ENCODE measurements at regions not wholly inside any gene's neighbourhood (a gene's known extent, or its start where the extent isn't known, plus 50 kb on each side); places are given as distances from the start of the nearest gene placed in this dataset.
"Not testable (repeated sequence)": the region's sequence is repeated elsewhere in the genome, so short reads cannot be mapped to it uniquely, and the experiment has no call there.

GRCh38 chr4:79164907-79165610 lies 160.8 kb downstream of the NAA11 start:
- no peak for TF ChIP-seq CTCF (IDR thresholded peaks at IDR 0.05; ENCODE audit: insufficient read depth, low read depth, low read length)
- no peak overlapping the region for H3K4me3 ChIP-seq (ENCODE audit: low read depth, low read length)
- no peak for DNase-seq (ENCODE audit: low read depth)

GRCh38 chr4:79163981-79164490 lies 161.8 kb downstream of the NAA11 start:
- no peak for TF ChIP-seq CTCF (IDR thresholded peaks at IDR 0.05; ENCODE audit: insufficient read depth, low read depth, low read length)
- DNase-seq (ENCODE audit: low read depth): no peak
- no peak overlapping the region for H3K4me3 ChIP-seq (ENCODE audit: low read depth, low read length)

DNA sequence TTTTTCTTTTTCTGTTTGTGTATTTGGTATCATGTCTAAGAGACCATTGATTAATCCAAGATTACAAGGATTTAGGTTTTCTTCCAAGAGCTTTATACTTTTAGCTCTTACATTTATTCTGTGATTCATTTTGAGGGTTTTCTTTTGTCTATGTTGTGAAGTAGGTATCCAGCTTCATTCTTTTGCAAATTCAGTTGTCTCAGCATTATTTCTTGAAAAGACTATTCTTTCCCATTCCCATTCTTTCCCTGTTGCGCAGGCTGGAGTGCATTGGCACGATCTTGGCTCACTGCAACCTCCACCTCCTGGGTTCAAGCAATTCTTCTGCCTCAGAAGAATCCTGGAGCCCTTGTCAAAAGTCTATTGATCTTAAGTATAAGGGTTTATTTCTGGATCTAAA lies 164.9 kb downstream of the NAA11 start:
- no peak for DNase-seq (ENCODE audit: low read depth)
- no peak for TF ChIP-seq CTCF (IDR thresholded peaks at IDR 0.05; ENCODE audit: insufficient read depth, low read depth, low read length)
- H3K4me3 ChIP-seq (ENCODE audit: low read depth, low read length): no peak overlapping the region

DNA sequence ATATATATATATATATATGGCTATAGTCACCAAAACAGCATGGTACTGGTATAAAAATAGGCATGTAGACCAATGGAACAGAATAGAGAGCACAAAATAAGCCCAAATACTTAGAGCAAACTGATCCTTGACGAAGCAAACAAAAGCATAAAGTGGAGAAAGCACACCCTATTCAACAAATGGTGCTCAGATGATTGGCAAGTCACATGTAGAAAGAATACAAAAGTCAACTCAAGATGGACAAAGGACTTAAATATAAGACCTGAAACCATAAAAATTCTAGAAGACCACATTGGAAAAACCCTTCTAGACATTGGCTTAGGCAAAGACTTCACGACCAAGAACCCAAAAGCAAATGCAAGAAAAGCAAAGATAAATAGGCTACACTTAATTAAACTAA lies 167.2 kb downstream of the NAA11 start:
- DNase-seq (ENCODE audit: low read depth); H3K4me3 ChIP-seq (ENCODE audit: low read depth, low read length): not testable (repeated sequence)

DNA sequence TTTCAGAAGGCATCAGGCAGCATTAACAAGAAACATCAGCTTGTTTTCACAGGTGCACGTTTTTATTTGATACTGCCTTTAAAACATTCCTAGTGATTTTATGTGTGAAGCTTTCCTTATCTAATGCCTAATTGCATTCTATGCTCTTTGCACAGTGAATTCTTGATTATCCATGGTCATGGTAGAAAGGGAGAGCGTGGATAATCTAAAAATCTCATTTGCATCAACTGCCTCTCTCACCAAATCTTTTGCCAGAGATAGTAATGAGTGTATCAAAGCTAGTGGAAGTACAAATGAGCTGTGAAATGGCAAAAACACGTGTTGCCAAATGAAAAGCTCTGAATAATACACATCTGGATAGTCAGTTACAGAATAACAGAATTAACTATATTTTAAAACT lies 170.5 kb downstream of the NAA11 start:
- DNase-seq (ENCODE audit: low read depth): no peak
- no peak overlapping the region for H3K4me3 ChIP-seq (ENCODE audit: low read depth, low read length)
- TF ChIP-seq CTCF (IDR thresholded peaks at IDR 0.05; ENCODE audit: insufficient read depth, low read depth, low read length): no peak

DNA sequence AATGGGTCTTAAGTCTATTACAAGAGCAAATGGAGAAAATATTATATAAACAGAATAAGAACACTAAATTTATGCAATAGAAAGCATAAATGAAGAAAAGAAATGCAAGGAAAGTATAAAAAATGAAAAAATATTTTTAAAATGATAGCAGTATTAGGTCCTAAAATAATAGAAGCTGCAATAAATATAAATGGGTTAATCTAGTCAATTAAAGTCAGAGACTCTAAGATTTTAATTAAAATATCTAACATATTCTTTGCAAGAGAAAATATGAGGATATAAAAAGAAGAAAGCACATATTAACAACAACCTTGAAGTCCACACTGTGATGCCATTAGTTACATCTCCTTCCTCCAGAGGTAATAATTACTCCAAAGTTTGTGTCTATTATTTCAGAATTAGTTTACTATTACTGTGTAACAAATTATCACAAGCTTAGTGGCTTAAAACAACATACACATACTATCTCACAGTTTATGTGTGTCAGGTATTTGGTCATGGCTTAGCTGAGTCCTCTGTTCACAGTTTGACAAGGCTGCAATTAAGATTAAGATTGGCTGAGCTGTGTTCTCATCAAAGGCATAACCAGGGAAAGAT lies 174.9 kb downstream of the NAA11 start:
- DNase-seq (ENCODE audit: low read depth): no peak
- H3K4me3 ChIP-seq (ENCODE audit: low read depth, low read length): no peak overlapping the region
- no peak for TF ChIP-seq CTCF (IDR thresholded peaks at IDR 0.05; ENCODE audit: insufficient read depth, low read depth, low read length)

DNA sequence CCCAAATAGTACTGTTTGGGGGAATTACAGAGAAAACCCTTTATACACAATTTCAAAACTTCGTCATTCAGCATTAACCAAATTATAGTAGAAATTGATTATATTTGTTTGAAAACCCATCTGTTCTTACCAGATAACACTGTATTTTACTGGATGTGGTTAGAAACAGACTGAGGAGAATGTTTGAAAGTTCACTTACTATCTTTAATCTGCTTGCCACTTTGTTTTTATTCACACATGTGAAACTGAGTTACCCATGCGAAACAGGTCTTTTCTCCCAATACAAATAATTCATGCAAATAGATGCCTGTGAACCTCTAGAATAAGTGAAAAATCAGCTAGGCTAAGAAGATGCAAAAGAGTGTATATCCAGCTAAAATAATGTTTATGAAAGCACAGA lies 177.5 kb downstream of the NAA11 start:
- TF ChIP-seq CTCF (IDR thresholded peaks at IDR 0.05; ENCODE audit: insufficient read depth, low read depth, low read length): no peak
- H3K4me3 ChIP-seq (ENCODE audit: low read depth, low read length): no peak overlapping the region
- DNase-seq (ENCODE audit: low read depth): no peak

All from fibroblast of villous mesenchyme (primary cell).